ENCODE measurements at regions not wholly inside any gene's neighbourhood (a gene's known extent, or its start where the extent isn't known, plus 50 kb on each side); places are given as distances from the start of the nearest gene placed in this dataset.

DNA sequence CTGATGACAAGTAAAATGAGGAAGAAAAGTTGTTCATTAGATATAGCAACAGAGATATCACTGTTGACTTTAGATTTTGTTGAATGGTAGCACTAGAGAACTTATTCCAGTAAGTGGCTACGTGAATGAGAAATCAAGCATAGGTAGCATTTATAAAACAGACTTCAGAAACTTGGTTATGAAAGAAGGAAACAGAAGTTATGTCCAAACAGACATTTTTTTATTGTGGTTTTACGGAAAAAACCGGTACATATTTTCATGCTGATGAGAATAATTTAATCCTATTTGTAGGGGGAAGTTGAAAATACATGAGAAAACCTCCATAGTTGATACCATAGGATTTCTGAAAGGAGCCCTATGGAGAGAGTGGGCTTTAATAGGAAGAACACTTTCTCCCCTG, 325.7 kb upstream of the SLC10A2 start:
- Histone ChIP-seq H3K4me3 (ENCODE audit: low read depth, low read length) (no peak overlapping the region), H3K27ac (no peak overlapping the region)

DNA sequence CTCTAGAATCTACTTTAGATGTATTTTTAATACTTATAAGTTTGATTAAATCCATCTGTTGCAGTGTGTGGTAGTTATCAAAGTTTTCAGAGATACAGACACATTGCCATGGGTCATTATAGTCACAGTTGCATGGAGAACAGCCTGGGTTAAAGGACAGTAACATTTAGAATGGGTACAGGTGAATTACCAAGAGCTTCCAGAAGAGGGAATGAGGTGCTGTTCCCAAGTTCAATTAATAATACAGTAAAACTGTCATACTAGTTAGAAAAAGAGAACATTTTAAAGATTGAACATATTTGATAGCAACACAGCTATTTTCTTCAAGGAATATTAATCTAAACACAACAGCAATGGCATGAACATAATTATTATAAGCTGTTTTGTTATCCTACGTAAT, 322.6 kb upstream of the SLC10A2 start:
- Histone ChIP-seq H3K36me3 (no peaks in the 10 kb centered on the region), H3K27ac (no peak overlapping the region), H3K9me3 (ENCODE audit: severe bottlenecking) (no peaks in the 10 kb centered on the region), H3K27me3 (ENCODE audit: insufficient read depth, low read depth, severe bottlenecking) (no peaks in the 10 kb centered on the region), H3K4me3 (ENCODE audit: low read depth, low read length) (no peak overlapping the region)
- no peak for DNase-seq
- TF ChIP-seq, protein P1, sequence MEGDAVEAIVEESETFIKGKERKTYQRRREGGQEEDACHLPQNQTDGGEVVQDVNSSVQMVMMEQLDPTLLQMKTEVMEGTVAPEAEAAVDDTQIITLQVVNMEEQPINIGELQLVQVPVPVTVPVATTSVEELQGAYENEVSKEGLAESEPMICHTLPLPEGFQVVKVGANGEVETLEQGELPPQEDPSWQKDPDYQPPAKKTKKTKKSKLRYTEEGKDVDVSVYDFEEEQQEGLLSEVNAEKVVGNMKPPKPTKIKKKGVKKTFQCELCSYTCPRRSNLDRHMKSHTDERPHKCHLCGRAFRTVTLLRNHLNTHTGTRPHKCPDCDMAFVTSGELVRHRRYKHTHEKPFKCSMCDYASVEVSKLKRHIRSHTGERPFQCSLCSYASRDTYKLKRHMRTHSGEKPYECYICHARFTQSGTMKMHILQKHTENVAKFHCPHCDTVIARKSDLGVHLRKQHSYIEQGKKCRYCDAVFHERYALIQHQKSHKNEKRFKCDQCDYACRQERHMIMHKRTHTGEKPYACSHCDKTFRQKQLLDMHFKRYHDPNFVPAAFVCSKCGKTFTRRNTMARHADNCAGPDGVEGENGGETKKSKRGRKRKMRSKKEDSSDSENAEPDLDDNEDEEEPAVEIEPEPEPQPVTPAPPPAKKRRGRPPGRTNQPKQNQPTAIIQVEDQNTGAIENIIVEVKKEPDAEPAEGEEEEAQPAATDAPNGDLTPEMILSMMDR (IDR thresholded peaks at IDR 0.05; ENCODE audit: low read depth, low read length) = 0 out of 2 replicates have a peak, but pooled peaks have one; percentile 21

More for the DNA sequence above, 325.7 kb upstream of the SLC10A2 start:
- TF ChIP-seq, protein P1 (IDR thresholded peaks at IDR 0.05; ENCODE audit: low read depth, low read length) = no peak
- H3K9me3 ChIP-seq (ENCODE audit: severe bottlenecking) = no peaks in the 10 kb centered on the region
- DNase-seq = no peak
- no peaks in the 10 kb centered on the region for H3K36me3 ChIP-seq
- H3K27me3 ChIP-seq (ENCODE audit: insufficient read depth, low read depth, severe bottlenecking) = no peaks in the 10 kb centered on the region

DNA sequence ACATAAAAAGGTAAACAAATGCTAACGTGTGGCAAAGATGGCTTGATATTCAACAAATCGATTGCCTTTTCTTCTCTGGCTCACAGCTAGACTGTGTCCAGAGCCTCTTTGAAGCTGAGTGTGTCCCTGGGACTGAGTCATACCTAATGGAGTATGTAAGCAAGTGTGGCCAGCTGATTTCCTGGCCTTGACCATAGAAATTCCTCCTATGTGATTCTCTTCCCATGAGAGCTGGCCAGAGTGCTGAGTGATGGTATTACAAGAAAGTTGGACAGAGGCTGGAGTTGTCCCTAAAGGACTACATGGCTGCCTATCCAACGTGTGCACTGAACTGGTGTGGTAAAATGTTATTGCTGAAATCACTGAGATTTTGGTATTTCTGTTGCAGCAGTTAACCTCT, 320.1 kb upstream of the SLC10A2 start:
- no peak for DNase-seq
- Histone ChIP-seq H3K36me3 (no peaks in the 10 kb centered on the region), H3K27ac (no peak overlapping the region), H3K27me3 (ENCODE audit: insufficient read depth, low read depth, severe bottlenecking) (no peaks in the 10 kb centered on the region), H3K4me3 (ENCODE audit: low read depth, low read length) (no peak overlapping the region), H3K9me3 (ENCODE audit: severe bottlenecking) (peaks cover 5% of the 10 kb centered on the region)
- TF ChIP-seq, protein P1 (IDR thresholded peaks at IDR 0.05; ENCODE audit: low read depth, low read length) = no peak

DNA sequence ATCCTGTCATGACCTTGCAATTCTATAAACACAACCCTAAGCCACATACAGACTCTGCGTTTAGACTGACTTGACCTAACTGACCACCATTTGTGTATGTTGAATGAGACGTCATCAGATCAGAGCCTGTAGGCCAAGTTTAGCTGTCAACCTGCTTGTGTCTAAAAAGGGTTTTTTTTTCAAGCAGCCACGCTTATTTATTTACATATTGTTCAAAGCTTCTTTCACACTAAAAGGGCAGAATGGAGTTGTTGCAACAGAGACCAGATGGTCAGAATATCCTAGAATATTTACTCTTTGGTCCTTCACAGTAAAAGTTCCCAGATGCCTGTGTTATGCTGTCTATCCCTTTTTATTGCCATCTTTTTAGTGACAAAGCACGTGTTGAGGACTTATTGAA, 307.7 kb upstream of the SLC10A2 start:
- Histone ChIP-seq H3K36me3 (no peaks in the 10 kb centered on the region), H3K27ac (no peak overlapping the region), H3K4me3 (ENCODE audit: low read depth, low read length) (no peak overlapping the region), H3K9me3 (ENCODE audit: severe bottlenecking) (no peaks in the 10 kb centered on the region), H3K27me3 (ENCODE audit: insufficient read depth, low read depth, severe bottlenecking) (no peaks in the 10 kb centered on the region)
- TF ChIP-seq, protein P1 (IDR thresholded peaks at IDR 0.05; ENCODE audit: low read depth, low read length) = no peak
- no peak for DNase-seq

DNA sequence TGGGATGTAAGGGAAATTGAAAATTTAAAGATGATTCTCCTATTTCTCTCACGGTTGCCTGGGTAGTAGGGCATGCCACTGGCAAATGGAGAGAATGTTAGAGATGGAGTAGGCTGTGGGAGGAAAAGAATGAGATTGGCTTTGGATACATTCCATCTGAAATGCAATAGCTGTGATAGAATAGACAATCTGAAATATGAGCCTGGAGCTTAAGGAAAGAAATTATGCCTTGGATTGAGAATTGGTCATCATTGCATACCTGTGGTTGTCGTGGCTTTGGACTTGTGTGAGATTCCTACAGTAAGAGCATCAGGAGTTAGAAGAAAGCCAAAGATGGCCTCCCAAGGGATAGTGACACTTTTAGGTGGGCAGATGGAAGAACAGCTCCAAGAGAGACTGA, 305.1 kb upstream of the SLC10A2 start:
- TF ChIP-seq, protein P1 (IDR thresholded peaks at IDR 0.05; ENCODE audit: low read depth, low read length) = no peak
- Histone ChIP-seq H3K27me3 (ENCODE audit: insufficient read depth, low read depth, severe bottlenecking) (no peaks in the 10 kb centered on the region), H3K4me3 (ENCODE audit: low read depth, low read length) (no peak overlapping the region), H3K27ac (no peak overlapping the region), H3K9me3 (ENCODE audit: severe bottlenecking) (no peaks in the 10 kb centered on the region), H3K36me3 (no peaks in the 10 kb centered on the region)
- DNase-seq = no peak

DNA sequence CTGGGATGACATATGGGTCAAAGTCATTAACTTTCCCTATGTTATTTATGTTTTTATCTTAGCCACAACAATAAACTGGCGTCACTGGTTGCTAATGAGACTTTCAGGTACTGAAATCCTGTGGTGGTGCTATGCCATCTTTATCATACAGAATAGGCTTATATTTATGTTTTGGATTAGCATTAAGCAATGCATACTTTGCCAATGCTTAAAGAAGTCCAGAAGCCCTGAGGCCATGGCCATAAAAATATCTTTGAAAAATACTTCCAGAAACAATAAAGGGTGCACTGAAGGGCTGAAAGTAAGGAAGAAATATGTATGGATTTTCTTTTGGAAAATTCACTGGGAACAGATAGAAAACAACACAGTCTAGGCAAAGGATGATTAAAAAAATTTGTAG, 304.6 kb upstream of the SLC10A2 start:
- Histone ChIP-seq H3K4me3 (ENCODE audit: low read depth, low read length) (no peak overlapping the region), H3K36me3 (no peaks in the 10 kb centered on the region), H3K9me3 (ENCODE audit: severe bottlenecking) (no peaks in the 10 kb centered on the region), H3K27ac (no peak overlapping the region), H3K27me3 (ENCODE audit: insufficient read depth, low read depth, severe bottlenecking) (no peaks in the 10 kb centered on the region)
- no peak for DNase-seq
- TF ChIP-seq, protein P1 (IDR thresholded peaks at IDR 0.05; ENCODE audit: low read depth, low read length) = no peak
